ENCODE measurements at regions not wholly inside any gene's neighbourhood (a gene's known extent, or its start where the extent isn't known, plus 50 kb on each side); places are given as distances from the start of the nearest gene placed in this dataset.
"Not testable (repeated sequence)": the region's sequence is repeated elsewhere in the genome, so short reads cannot be mapped to it uniquely, and the experiment has no call there.

- TF ChIP-seq CTCF (IDR thresholded peaks at IDR 0.05; ENCODE audit: insufficient read depth, missing control alignments): no peak
- FAIRE-seq: no peak
- DNase-seq (ENCODE audit: insufficient read length, low spot score): no peak
Observed at GRCh38 chr10:25828475-25828874, 105.6 kb upstream of the MYO3A start.

- TF ChIP-seq CTCF (IDR thresholded peaks at IDR 0.05; ENCODE audit: insufficient read depth, missing control alignments): no peak
- DNase-seq (ENCODE audit: insufficient read length, low spot score): no peak
- no peak for FAIRE-seq
Observed at GRCh38 chr10:25831080-25831479, 102.9 kb upstream of the MYO3A start.

- no peak for TF ChIP-seq CTCF (IDR thresholded peaks at IDR 0.05; ENCODE audit: insufficient read depth, missing control alignments)
- FAIRE-seq (no peak), DNase-seq (ENCODE audit: insufficient read length, low spot score) (no peak)
Observed at GRCh38 chr10:25839683-25840082, 94.3 kb upstream of the MYO3A start.

- not testable (repeated sequence) for DNase-seq (ENCODE audit: insufficient read length, low spot score); FAIRE-seq
Observed at GRCh38 chr10:25840875-25841274, 93.2 kb upstream of the MYO3A start.

- FAIRE-seq (no peak), DNase-seq (ENCODE audit: insufficient read length, low spot score) (no peak)
- no peak for TF ChIP-seq CTCF (IDR thresholded peaks at IDR 0.05; ENCODE audit: insufficient read depth, missing control alignments)
Observed at GRCh38 chr10:25842146-25842545, 91.9 kb upstream of the MYO3A start.

GRCh38 chr10:25843551-25844170 is 90.4 kb upstream of the MYO3A start:
- FAIRE-seq: no peak
- no peak for TF ChIP-seq CTCF (IDR thresholded peaks at IDR 0.05; ENCODE audit: insufficient read depth, missing control alignments)
- DNase-seq (ENCODE audit: insufficient read length, low spot score): no peak

- not testable (repeated sequence) for FAIRE-seq; DNase-seq (ENCODE audit: insufficient read length, low spot score)
Observed at GRCh38 chr10:25844716-25845115, 89.3 kb upstream of the MYO3A start.

GRCh38 chr10:25849268-25849667 is 84.8 kb upstream of the MYO3A start:
- DNase-seq (ENCODE audit: insufficient read length, low spot score) (no peak), FAIRE-seq (no peak)
- TF ChIP-seq CTCF (IDR thresholded peaks at IDR 0.05; ENCODE audit: insufficient read depth, missing control alignments): no peak

Data from D721Med (cell line).